HEK293 (cell line): ENCODE measurements at regions not wholly inside any gene's neighbourhood (a gene's known extent, or its start where the extent isn't known, plus 50 kb on each side); places are given as distances from the start of the nearest gene placed in this dataset.

Experiments used
- CTCF ChIP-seq: fragments of 450-650 bp; formaldehyde crosslinking; IDR thresholded peaks from 2 replicates; pipeline ENCODE4 v1.5.1; 2016; ENCODE audit warnings: missing biosample characterization, missing genetic modification characterization
- MYNN ChIP-seq: fragments of 450-650 bp; formaldehyde crosslinking; IDR thresholded peaks from 2 replicates; pipeline ENCODE4 v1.5.1; 2016; ENCODE audit warnings: missing biosample characterization, missing genetic modification characterization, borderline replicate concordance
- OSR2 ChIP-seq: fragments of 450-650 bp; formaldehyde crosslinking; IDR thresholded peaks from 2 replicates; pipeline ENCODE4 v1.5.1; 2016; ENCODE audit warnings: missing biosample characterization, missing genetic modification characterization
- ZNF548 ChIP-seq: fragments of 450-650 bp; formaldehyde crosslinking; IDR thresholded peaks from 2 replicates; pipeline ENCODE4 v1.5.1; 2016; ENCODE audit warnings: missing biosample characterization, missing genetic modification characterization
- ZNF560 ChIP-seq: fragments of 450-650 bp; formaldehyde crosslinking; IDR thresholded peaks from 2 replicates; pipeline ENCODE4 v1.5.1; 2017; ENCODE audit warnings: missing biosample characterization, missing genetic modification characterization, borderline replicate concordance

- TF ChIP-seq OSR2 (tag by site-specific recombination) (no peak), ZNF548 (tag by site-specific recombination) (no peak), MYNN (tag by site-specific recombination) (no peak), CTCF (tag by site-specific recombination) (no peak), ZNF560 (tag by site-specific recombination) (no peak)
These were observed 79.8 kb upstream of the MDFIC2 start for GRCh38 chr3:70392227-70392626.
